Panc1 (cell line): ENCODE measurements at regions not wholly inside any gene's neighbourhood (a gene's known extent, or its start where the extent isn't known, plus 50 kb on each side); places are given as distances from the start of the nearest gene placed in this dataset.

ENCODE experiments used
- ATAC-seq: fragments of 200-7000 bp; cut with Tn5 transposase; 2 replicates; pipeline ENCODE4 v1.9.1; 2020; ENCODE audit warnings: mild to moderate bottlenecking, moderate library complexity
- BruUV-seq: library from RNA; stranded (reverse); fragments of 400-500 nt; replicated peaks from 2 replicates; lab custom pipeline; 2021; lab: Mats Ljungman, UMichigan
- CTCF ChIA-PET: fragments of 300-600 bp; sonication (Branson Sonifier 250); formaldehyde crosslinking; loops from one replicate; lab custom pipeline; 2022; ENCODE audit warnings: antibody characterized with exemption; lab: Charles Lee
- POLR2A ChIA-PET: fragments of 300-600 bp; sonication (Branson Sonifier 250); formaldehyde crosslinking; loops from one replicate; lab custom pipeline; 2022; ENCODE audit warnings: antibody characterized with exemption; lab: Charles Lee
- DNase-seq: peaks from one replicate; pipeline ENCODE4 v3.0.0-alpha.2; 2010; ENCODE audit warnings: low read depth, low spot score
- H3K27ac ChIP-seq: 2 replicates; pipeline ENCODE4 v1.5.1; 2011; ENCODE audit warnings: mild to moderate bottlenecking, low read length, inconsistent platforms
- H3K27me3 ChIP-seq: fragments of 200-500 bp; sonication (Bioruptor generic); 2 replicates; pipeline ENCODE4 v1.6.0; 2014; ENCODE audit warnings: low read length, inconsistent platforms; ENCODE audit not compliant: control insufficient read depth, insufficient read depth
- H3K36me3 ChIP-seq: fragments of 200-500 bp; sonication (Bioruptor generic); 2 replicates; pipeline ENCODE4 v1.5.1; 2014; ENCODE audit warnings: inconsistent platforms, mild to moderate bottlenecking, low read length, moderate library complexity; ENCODE audit not compliant: control insufficient read depth, insufficient read depth
- H3K4me1 ChIP-seq: 2 replicates; pipeline ENCODE4 v1.5.1; 2011; ENCODE audit warnings: inconsistent platforms, mild to moderate bottlenecking, low read length, moderate library complexity; ENCODE audit not compliant: control insufficient read depth, insufficient read depth
- H3K4me3 ChIP-seq, 2 experiments: 2 replicates each; pipeline ENCODE4 v1.5.1; 2011 to 2012; ENCODE audit warnings: low read depth in 2 of 2, low read length in 2 of 2, mild to moderate bottlenecking in 2 of 2, inconsistent platforms in 1 of 2, moderate library complexity in 1 of 2
- H3K9me3 ChIP-seq: fragments of 200-500 bp; sonication (Bioruptor generic); 2 replicates; pipeline ENCODE4 v1.5.1; 2014; ENCODE audit warnings: low read depth, mild to moderate bottlenecking, inconsistent platforms, low read length, moderate library complexity; ENCODE audit not compliant: control insufficient read depth, insufficient read depth
- POLR2AphosphoS5 ChIP-seq: IDR thresholded peaks from 2 replicates; pipeline ENCODE4 v1.6.1; 2012; ENCODE audit warnings: mild to moderate bottlenecking, low read depth, low read length, moderate library complexity
- SIN3A ChIP-seq: IDR thresholded peaks from 2 replicates; pipeline ENCODE4 v1.6.1; 2012; ENCODE audit warnings: low read depth, mild to moderate bottlenecking, low read length, moderate library complexity, borderline replicate concordance; ENCODE audit not compliant: insufficient read depth
- TCF7L2 ChIP-seq: IDR thresholded peaks from 2 replicates; pipeline ENCODE4 v1.6.1; 2011; ENCODE audit warnings: mild to moderate bottlenecking, low read depth, low read length, inconsistent platforms
- in situ Hi-C: cut with HindIII; loops from 2 replicates; pipeline ENCODE4 v1.10.0; 2016; ENCODE audit warnings: low sequenced_read_pairs, low pct_unique_long_range_greater_than_20kb
- intact Hi-C: fragments of 100-400 bp; cut with micrococcal nuclease; formaldehyde crosslinking; loops from one replicate; pipeline ENCODE4 v1.10.0; 2022; ENCODE audit not compliant: unreplicated experiment
- TF ChIP-seq, protein P1 (sequence below), 2 experiments: IDR thresholded peaks; 2 replicates each; pipeline ENCODE4 v1.6.1; 2011 to 2012; ENCODE audit warnings: low read depth in 2 of 2, control low read depth in 1 of 2, low read length in 1 of 2, mild to moderate bottlenecking in 1 of 2, moderate library complexity in 1 of 2; ENCODE audit not compliant: insufficient read depth in 1 of 2
- TF ChIP-seq, protein P2 (sequence below): fragments of 450-650 bp; IDR thresholded peaks from 2 replicates; pipeline ENCODE4 v1.5.1; 2017; ENCODE audit warnings: mild to moderate bottlenecking

DNA sequence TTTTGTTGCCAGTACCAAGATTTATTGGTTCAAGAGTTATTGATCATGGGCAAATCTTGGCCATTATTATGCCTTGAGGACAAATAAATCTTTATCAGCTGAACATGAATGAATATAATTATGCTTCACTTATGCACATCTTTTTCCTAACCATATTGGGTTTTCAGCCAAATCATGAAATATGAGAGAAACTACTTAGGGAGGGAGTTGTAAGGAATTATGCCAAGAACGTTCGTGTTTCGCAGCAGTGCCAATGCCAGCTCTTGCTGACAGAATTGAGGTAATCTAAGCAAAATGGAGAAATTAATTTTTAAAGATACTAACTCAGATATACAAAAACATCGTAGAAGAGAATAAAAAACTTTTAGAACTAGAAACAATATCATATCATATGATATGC, 301.1 kb upstream of the SASH1 start:
- ATAC-seq, result no peak
- DNase-seq, result no peak
- TF ChIP-seq, protein P1, sequence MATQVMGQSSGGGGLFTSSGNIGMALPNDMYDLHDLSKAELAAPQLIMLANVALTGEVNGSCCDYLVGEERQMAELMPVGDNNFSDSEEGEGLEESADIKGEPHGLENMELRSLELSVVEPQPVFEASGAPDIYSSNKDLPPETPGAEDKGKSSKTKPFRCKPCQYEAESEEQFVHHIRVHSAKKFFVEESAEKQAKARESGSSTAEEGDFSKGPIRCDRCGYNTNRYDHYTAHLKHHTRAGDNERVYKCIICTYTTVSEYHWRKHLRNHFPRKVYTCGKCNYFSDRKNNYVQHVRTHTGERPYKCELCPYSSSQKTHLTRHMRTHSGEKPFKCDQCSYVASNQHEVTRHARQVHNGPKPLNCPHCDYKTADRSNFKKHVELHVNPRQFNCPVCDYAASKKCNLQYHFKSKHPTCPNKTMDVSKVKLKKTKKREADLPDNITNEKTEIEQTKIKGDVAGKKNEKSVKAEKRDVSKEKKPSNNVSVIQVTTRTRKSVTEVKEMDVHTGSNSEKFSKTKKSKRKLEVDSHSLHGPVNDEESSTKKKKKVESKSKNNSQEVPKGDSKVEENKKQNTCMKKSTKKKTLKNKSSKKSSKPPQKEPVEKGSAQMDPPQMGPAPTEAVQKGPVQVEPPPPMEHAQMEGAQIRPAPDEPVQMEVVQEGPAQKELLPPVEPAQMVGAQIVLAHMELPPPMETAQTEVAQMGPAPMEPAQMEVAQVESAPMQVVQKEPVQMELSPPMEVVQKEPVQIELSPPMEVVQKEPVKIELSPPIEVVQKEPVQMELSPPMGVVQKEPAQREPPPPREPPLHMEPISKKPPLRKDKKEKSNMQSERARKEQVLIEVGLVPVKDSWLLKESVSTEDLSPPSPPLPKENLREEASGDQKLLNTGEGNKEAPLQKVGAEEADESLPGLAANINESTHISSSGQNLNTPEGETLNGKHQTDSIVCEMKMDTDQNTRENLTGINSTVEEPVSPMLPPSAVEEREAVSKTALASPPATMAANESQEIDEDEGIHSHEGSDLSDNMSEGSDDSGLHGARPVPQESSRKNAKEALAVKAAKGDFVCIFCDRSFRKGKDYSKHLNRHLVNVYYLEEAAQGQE (IDR thresholded peaks at IDR 0.05; ENCODE audit: insufficient read depth in 1 of 2, low read depth in 2 of 2, low read length in 1 of 2), result no peak
- TF ChIP-seq POLR2AphosphoS5 (no peak), TCF7L2 (no peak), SIN3A (no peak)
- TF ChIP-seq, protein P2, sequence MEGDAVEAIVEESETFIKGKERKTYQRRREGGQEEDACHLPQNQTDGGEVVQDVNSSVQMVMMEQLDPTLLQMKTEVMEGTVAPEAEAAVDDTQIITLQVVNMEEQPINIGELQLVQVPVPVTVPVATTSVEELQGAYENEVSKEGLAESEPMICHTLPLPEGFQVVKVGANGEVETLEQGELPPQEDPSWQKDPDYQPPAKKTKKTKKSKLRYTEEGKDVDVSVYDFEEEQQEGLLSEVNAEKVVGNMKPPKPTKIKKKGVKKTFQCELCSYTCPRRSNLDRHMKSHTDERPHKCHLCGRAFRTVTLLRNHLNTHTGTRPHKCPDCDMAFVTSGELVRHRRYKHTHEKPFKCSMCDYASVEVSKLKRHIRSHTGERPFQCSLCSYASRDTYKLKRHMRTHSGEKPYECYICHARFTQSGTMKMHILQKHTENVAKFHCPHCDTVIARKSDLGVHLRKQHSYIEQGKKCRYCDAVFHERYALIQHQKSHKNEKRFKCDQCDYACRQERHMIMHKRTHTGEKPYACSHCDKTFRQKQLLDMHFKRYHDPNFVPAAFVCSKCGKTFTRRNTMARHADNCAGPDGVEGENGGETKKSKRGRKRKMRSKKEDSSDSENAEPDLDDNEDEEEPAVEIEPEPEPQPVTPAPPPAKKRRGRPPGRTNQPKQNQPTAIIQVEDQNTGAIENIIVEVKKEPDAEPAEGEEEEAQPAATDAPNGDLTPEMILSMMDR, result no peak
- BruUV-seq, result no TSS peak
- in situ Hi-C loops (no loop called here), intact Hi-C loops (no loop called here)
- no peaks in the 10 kb centered on the region for H3K36me3 ChIP-seq
- no peak overlapping the region for H3K4me3 ChIP-seq
- H3K27ac ChIP-seq, result no peak overlapping the region
- POLR2A ChIA-PET, result no interaction called here
- CTCF ChIA-PET, result no interaction called here
- no peaks in the 10 kb centered on the region for H3K27me3 ChIP-seq
- H3K4me1 ChIP-seq, result no peaks in the 10 kb centered on the region
- peaks cover 3% of the 10 kb centered on the region; the same call in 1 of the 2 replicates for H3K9me3 ChIP-seq

GRCh38 chr6:148042536-148042935, 300.1 kb upstream of the SASH1 start:
- ATAC-seq (no peak), DNase-seq (no peak)
- Histone ChIP-seq H3K4me1 (no peaks in the 10 kb centered on the region), H3K4me3 (no peak overlapping the region), H3K27me3 (no peaks in the 10 kb centered on the region), H3K27ac (no peak overlapping the region), H3K9me3 (peaks cover 6% of the 10 kb centered on the region; the same call in 1 of the 2 replicates), H3K36me3 (no peaks in the 10 kb centered on the region)
- intact Hi-C loops, result no loop called here
- ChIA-PET CTCF (no interaction called here), POLR2A (no interaction called here)
- in situ Hi-C loops, result no loop called here
- no peak for TF ChIP-seq SIN3A
- no peak for TF ChIP-seq TCF7L2
- TF ChIP-seq, protein P1 (IDR thresholded peaks at IDR 0.05; ENCODE audit: insufficient read depth in 1 of 2, low read depth in 2 of 2, low read length in 1 of 2), result no peak
- no peak for TF ChIP-seq POLR2AphosphoS5
- TF ChIP-seq, protein P2, result no peak
- no TSS peak for BruUV-seq
